ENCODE measurements at regions not wholly inside any gene's neighbourhood (a gene's known extent, or its start where the extent isn't known, plus 50 kb on each side); places are given as distances from the start of the nearest gene placed in this dataset.

- no peaks in the 10 kb centered on the region for H3K36me3 ChIP-seq
- no peak overlapping the region for H3K27ac ChIP-seq
- H3K9me3 ChIP-seq: no peaks in the 10 kb centered on the region
- H3K4me1 ChIP-seq: no peaks in the 10 kb centered on the region
- no peaks in the 10 kb centered on the region for H3K27me3 ChIP-seq
- no peak for DNase-seq
- TF ChIP-seq POLR2A (IDR thresholded peaks at IDR 0.05) (no peak), CTCF (IDR thresholded peaks at IDR 0.05) (no peak)
- no peak overlapping the region for H3K4me3 ChIP-seq
Measured at GRCh38 chr17:79303641-79304205, 229.1 kb downstream of the ENGASE start.

- H3K9me3 ChIP-seq: no peaks in the 10 kb centered on the region
- H3K4me3 ChIP-seq: no peak overlapping the region
- H3K36me3 ChIP-seq: no peaks in the 10 kb centered on the region
- no peak for DNase-seq
- no peaks in the 10 kb centered on the region for H3K4me1 ChIP-seq
- TF ChIP-seq CTCF (IDR thresholded peaks at IDR 0.05): no peak
- TF ChIP-seq POLR2A (IDR thresholded peaks at IDR 0.05): no peak
- H3K27me3 ChIP-seq: no peaks in the 10 kb centered on the region
- no peak overlapping the region for H3K27ac ChIP-seq
Measured at GRCh38 chr17:79301469-79301868, 226.8 kb downstream of the ENGASE start.

- no peak for DNase-seq
- Histone ChIP-seq H3K27me3 (no peaks in the 10 kb centered on the region), H3K4me1 (no peaks in the 10 kb centered on the region), H3K36me3 (no peaks in the 10 kb centered on the region), H3K9me3 (no peaks in the 10 kb centered on the region), H3K27ac (no peak overlapping the region), H3K4me3 (no peak overlapping the region)
- no peak for TF ChIP-seq CTCF (IDR thresholded peaks at IDR 0.05)
- TF ChIP-seq POLR2A (IDR thresholded peaks at IDR 0.05): no peak
Measured at GRCh38 chr17:79299349-79299748, 224.7 kb downstream of the ENGASE start.

GRCh38 chr17:79298799-79299198, 224.2 kb downstream of the ENGASE start:
- no peaks in the 10 kb centered on the region for H3K27me3 ChIP-seq
- H3K27ac ChIP-seq: no peak overlapping the region
- no peak for DNase-seq

GRCh38 chr17:79296243-79296642, 221.6 kb downstream of the ENGASE start:
- Histone ChIP-seq H3K36me3 (no peaks in the 10 kb centered on the region), H3K4me1 (no peaks in the 10 kb centered on the region), H3K27ac (no peak overlapping the region), H3K27me3 (no peaks in the 10 kb centered on the region), H3K4me3 (no peak overlapping the region), H3K9me3 (no peaks in the 10 kb centered on the region)
- no peak for TF ChIP-seq CTCF (IDR thresholded peaks at IDR 0.05)
- no peak for TF ChIP-seq POLR2A (IDR thresholded peaks at IDR 0.05)
- DNase-seq: no peak

More at GRCh38 chr17:79298799-79299198, 224.2 kb downstream of the ENGASE start:
- Histone ChIP-seq H3K9me3 (no peaks in the 10 kb centered on the region), H3K36me3 (no peaks in the 10 kb centered on the region), H3K4me3 (no peak overlapping the region), H3K4me1 (no peaks in the 10 kb centered on the region)
- TF ChIP-seq CTCF (IDR thresholded peaks at IDR 0.05): no peak
- TF ChIP-seq POLR2A (IDR thresholded peaks at IDR 0.05): no peak

GRCh38 chr17:79295307-79295706, 220.7 kb downstream of the ENGASE start:
- Histone ChIP-seq H3K4me3 (no peak overlapping the region), H3K4me1 (no peaks in the 10 kb centered on the region), H3K9me3 (no peaks in the 10 kb centered on the region), H3K27me3 (no peaks in the 10 kb centered on the region), H3K27ac (no peak overlapping the region), H3K36me3 (no peaks in the 10 kb centered on the region)
- TF ChIP-seq CTCF (IDR thresholded peaks at IDR 0.05) (no peak), POLR2A (IDR thresholded peaks at IDR 0.05) (no peak)
- no peak for DNase-seq
